ENCODE measurements at regions not wholly inside any gene's neighbourhood (a gene's known extent, or its start where the extent isn't known, plus 50 kb on each side); places are given as distances from the start of the nearest gene placed in this dataset.

- no TSS peak for BruUV-seq (replicated peaks)
Observed at GRCh38 chr4:24245491-24245820, 338.9 kb downstream of the DHX15 start.

More at GRCh38 chr4:24245491-24245820, 338.9 kb downstream of the DHX15 start:
- TF ChIP-seq MAX (IDR thresholded peaks at IDR 0.05; ENCODE audit: insufficient read depth, insufficient read length) (no peak), POLR2A (IDR thresholded peaks at IDR 0.05; ENCODE audit: low read depth, low read length) (no peak), GATA2 (IDR thresholded peaks at IDR 0.05; ENCODE audit: insufficient read depth, insufficient read length, low read depth, low read length) (no peak), CTCF (IDR thresholded peaks at IDR 0.05; ENCODE audit: extremely low read depth in 1 of 2, insufficient read depth in 1 of 2, low read depth in 1 of 2, low read length in 2 of 2) (no peak), POLR2AphosphoS5 (IDR thresholded peaks at IDR 0.05; ENCODE audit: insufficient read depth, low read depth, low read length) (no peak), EZH2 (IDR thresholded peaks at IDR 0.05; ENCODE audit: borderline replicate concordance, low read depth, low read length, severe bottlenecking) (no peak), JUN (IDR thresholded peaks at IDR 0.05; ENCODE audit: borderline replicate concordance, insufficient read depth, insufficient read length, low read depth) (no peak), FOS (IDR thresholded peaks at IDR 0.05; ENCODE audit: borderline replicate concordance, insufficient read depth, low read length) (no peak), MYC (IDR thresholded peaks at IDR 0.05; ENCODE audit: low read depth, low read length) (no peak)
- no peak overlapping the region for H3K9ac ChIP-seq (replicated peaks; ENCODE audit: extremely low read depth, insufficient read depth, low read length)
- dilution Hi-C loops (cut with MboI; ENCODE audit: extremely low pct_ligation_motif_present, low sequenced_read_pairs) (no loop called here), intact Hi-C loops (cut with micrococcal nuclease) (no loop called here)
- ChIA-PET POLR2A (no interaction called here), CTCF (no interaction called here)
- peaks cover 4% of the 10 kb centered on the region for H3K9me3 ChIP-seq (replicated peaks; ENCODE audit: control insufficient read depth, insufficient read depth, low read length)
- H3K9me1 ChIP-seq (replicated peaks; ENCODE audit: control insufficient read depth, extremely low read depth, insufficient read depth, low read length) = no peaks in the 10 kb centered on the region
- no peak overlapping the region for H2AFZ ChIP-seq (ENCODE audit: low read depth, low read length)
- H3K4me2 ChIP-seq (ENCODE audit: insufficient read depth, low read length) = no peak overlapping the region
- H4K20me1 ChIP-seq (replicated peaks; ENCODE audit: control insufficient read depth, extremely low read depth, insufficient read depth, low read length) = no peaks in the 10 kb centered on the region
- H3K36me3 ChIP-seq (ENCODE audit: control insufficient read depth in 2 of 2, extremely low read depth in 1 of 2, insufficient read depth in 2 of 2, low read length in 2 of 2) = no peaks in the 10 kb centered on the region
- no peak for FAIRE-seq
- H3K4me3 ChIP-seq (replicated peaks in 1 of 3; ENCODE audit: insufficient read depth in 1 of 3, low read depth in 1 of 3, low read length in 3 of 3) = no peak overlapping the region
- no peaks in the 10 kb centered on the region for H3K27me3 ChIP-seq (ENCODE audit: control insufficient read depth in 2 of 2, insufficient read depth in 2 of 2, low read length in 2 of 2)
- no peaks in the 10 kb centered on the region for H3K4me1 ChIP-seq (ENCODE audit: control insufficient read depth, extremely low read depth, insufficient read depth, low read length)
- no peak for DNase-seq (ENCODE audit: low read depth, low spot score)
- no peaks in the 10 kb centered on the region for H3K79me2 ChIP-seq (ENCODE audit: control insufficient read depth, insufficient read depth, low read length)
- H3K27ac ChIP-seq (ENCODE audit: insufficient read depth, low read depth, low read length) = no peak overlapping the region

Data from endothelial cell of umbilical vein (primary cell).